Fibroblast of skin of abdomen (primary cell): ENCODE measurements at regions not wholly inside any gene's neighbourhood (a gene's known extent, or its start where the extent isn't known, plus 50 kb on each side); places are given as distances from the start of the nearest gene placed in this dataset.

Experiments
- DNase-seq: peaks from one replicate; pipeline ENCODE4 v3.0.0-alpha.2; 2013

- DNase-seq: no peak
These were observed 140.3 kb downstream of the ZC3H11B start for GRCh38 chr1:219472596-219472995.

- no peak for DNase-seq
These were observed 145.4 kb downstream of the ZC3H11B start for GRCh38 chr1:219467524-219467923.

- DNase-seq: no peak
These were observed 146.1 kb downstream of the ZC3H11B start for GRCh38 chr1:219466766-219467165.

GRCh38 chr1:219465212-219466093, 147.5 kb downstream of the ZC3H11B start:
- peak; percentile 11 for DNase-seq

GRCh38 chr1:219463636-219464035, 149.3 kb downstream of the ZC3H11B start:
- peak; percentile 8 for DNase-seq

GRCh38 chr1:219461981-219462400, 150.9 kb downstream of the ZC3H11B start:
- DNase-seq: peak; percentile 23

GRCh38 chr1:219460896-219461815, 151.7 kb downstream of the ZC3H11B start:
- peak; percentile 70 for DNase-seq

GRCh38 chr1:219460081-219460895, 152.6 kb downstream of the ZC3H11B start:
- no peak for DNase-seq

GRCh38 chr1:219459351-219460080, 153.4 kb downstream of the ZC3H11B start:
- peak; percentile 16 for DNase-seq

GRCh38 chr1:219446288-219446687, 166.6 kb downstream of the ZC3H11B start:
- DNase-seq: no peak

- no peak for DNase-seq
These were observed 167.0 kb downstream of the ZC3H11B start for GRCh38 chr1:219445864-219446263.

GRCh38 chr1:219444474-219444873, 168.4 kb downstream of the ZC3H11B start:
- no peak for DNase-seq

- DNase-seq: peak; percentile 9
These were observed 169.1 kb downstream of the ZC3H11B start for GRCh38 chr1:219443763-219444162.

GRCh38 chr1:219442611-219443061, 170.3 kb downstream of the ZC3H11B start:
- peak; percentile 45 for DNase-seq

- DNase-seq: no peak
These were observed 171.0 kb downstream of the ZC3H11B start for GRCh38 chr1:219441884-219442283.

GRCh38 chr1:219439376-219439775, 173.5 kb downstream of the ZC3H11B start:
- DNase-seq: no peak

GRCh38 chr1:219438386-219438785, 174.5 kb downstream of the ZC3H11B start:
- no peak for DNase-seq

- no peak for DNase-seq
These were observed 178.0 kb downstream of the ZC3H11B start for GRCh38 chr1:219434923-219435297.

- no peak for DNase-seq
These were observed 178.5 kb downstream of the ZC3H11B start for GRCh38 chr1:219434285-219434922.

- no peak for DNase-seq
These were observed 179.3 kb downstream of the ZC3H11B start for GRCh38 chr1:219433496-219434131.

- DNase-seq: no peak
These were observed 179.9 kb downstream of the ZC3H11B start for GRCh38 chr1:219433001-219433400.
